ENCODE measurements at regions not wholly inside any gene's neighbourhood (a gene's known extent, or its start where the extent isn't known, plus 50 kb on each side); places are given as distances from the start of the nearest gene placed in this dataset.

DNA sequence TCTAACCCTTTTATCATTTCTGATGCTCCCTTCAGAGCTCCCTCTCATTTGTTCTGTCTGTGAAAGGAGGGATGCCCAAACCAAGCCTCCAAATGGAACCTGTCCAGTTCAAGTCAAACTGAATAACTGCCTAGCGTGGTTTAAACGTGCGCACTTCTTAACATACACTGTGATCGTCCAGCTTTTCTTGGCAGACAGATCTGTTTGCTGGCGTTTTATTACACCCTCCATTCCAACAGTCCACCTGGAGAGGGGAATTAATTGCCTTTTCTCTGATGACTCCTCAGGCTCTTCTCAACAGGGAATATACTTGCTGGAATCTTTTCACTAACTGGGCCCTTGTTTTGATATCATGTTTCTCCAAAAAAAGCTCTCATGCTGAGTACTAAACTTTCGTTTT lies 379.2 kb upstream of the POU3F3 start:
- Histone ChIP-seq H3K9ac (ENCODE audit: insufficient read depth in 1 of 2, low read length in 2 of 2) (no peak overlapping the region), H3K4me3 (no peak overlapping the region), H3K27me3 (ENCODE audit: control insufficient read depth in 3 of 3, insufficient read depth in 3 of 3, low read length in 2 of 3) (no peaks in the 10 kb centered on the region), H3K27ac (ENCODE audit: low read depth in 1 of 2, low read length in 1 of 2) (no peak overlapping the region), H3K4me1 (ENCODE audit: control insufficient read depth in 5 of 5, insufficient read depth in 5 of 5, low read length in 5 of 5) (peaks cover 0 to 6% (median 0%) of the 10 kb centered on the region in 5 donors), H3K36me3 (ENCODE audit: control insufficient read depth in 4 of 4, insufficient read depth in 4 of 4, low read length in 4 of 4) (no peaks in the 10 kb centered on the region), H3K9me3 (ENCODE audit: control insufficient read depth in 4 of 4, insufficient read depth in 3 of 4, low read length in 3 of 4) (no peaks in the 10 kb centered on the region)
- DNase-seq (no peak), ATAC-seq (ENCODE audit: insufficient read depth, low FRiP score) (no peak)
- TF ChIP-seq, protein P1, sequence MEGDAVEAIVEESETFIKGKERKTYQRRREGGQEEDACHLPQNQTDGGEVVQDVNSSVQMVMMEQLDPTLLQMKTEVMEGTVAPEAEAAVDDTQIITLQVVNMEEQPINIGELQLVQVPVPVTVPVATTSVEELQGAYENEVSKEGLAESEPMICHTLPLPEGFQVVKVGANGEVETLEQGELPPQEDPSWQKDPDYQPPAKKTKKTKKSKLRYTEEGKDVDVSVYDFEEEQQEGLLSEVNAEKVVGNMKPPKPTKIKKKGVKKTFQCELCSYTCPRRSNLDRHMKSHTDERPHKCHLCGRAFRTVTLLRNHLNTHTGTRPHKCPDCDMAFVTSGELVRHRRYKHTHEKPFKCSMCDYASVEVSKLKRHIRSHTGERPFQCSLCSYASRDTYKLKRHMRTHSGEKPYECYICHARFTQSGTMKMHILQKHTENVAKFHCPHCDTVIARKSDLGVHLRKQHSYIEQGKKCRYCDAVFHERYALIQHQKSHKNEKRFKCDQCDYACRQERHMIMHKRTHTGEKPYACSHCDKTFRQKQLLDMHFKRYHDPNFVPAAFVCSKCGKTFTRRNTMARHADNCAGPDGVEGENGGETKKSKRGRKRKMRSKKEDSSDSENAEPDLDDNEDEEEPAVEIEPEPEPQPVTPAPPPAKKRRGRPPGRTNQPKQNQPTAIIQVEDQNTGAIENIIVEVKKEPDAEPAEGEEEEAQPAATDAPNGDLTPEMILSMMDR (IDR thresholded peaks at IDR 0.05; ENCODE audit: control extremely low read depth, extremely low read depth), result no peak
- 83 to 92% methylated on average over 6 of the region's 6 CpGs for WGBS, 2 donors

DNA sequence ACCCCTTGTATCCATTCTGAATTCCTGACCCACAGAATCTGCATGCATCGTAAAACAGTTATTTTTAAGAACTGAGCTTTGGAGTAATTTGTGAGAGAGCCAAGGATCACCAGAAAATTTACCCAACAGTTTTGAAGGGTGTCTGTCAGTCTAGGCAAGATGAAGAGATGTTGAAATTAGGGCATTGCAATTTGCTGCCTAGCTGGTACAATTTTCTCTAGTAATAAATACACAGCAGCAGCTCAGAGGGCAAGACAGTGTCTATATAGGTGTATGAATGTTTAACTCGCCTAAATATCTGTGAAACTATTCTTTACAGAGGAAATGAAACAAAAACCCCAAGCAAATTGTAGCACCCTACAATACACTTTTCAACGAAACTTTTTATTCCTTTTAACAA lies 377.8 kb upstream of the POU3F3 start:
- 65 to 88% methylated on average over 3 of the region's 3 CpGs for WGBS, 2 donors
- Histone ChIP-seq H3K4me3 (no peak overlapping the region), H3K36me3 (ENCODE audit: control insufficient read depth in 4 of 4, insufficient read depth in 4 of 4, low read length in 4 of 4) (no peaks in the 10 kb centered on the region), H3K9ac (ENCODE audit: insufficient read depth in 1 of 2, low read length in 2 of 2) (no peak overlapping the region), H3K4me1 (ENCODE audit: control insufficient read depth in 5 of 5, insufficient read depth in 5 of 5, low read length in 5 of 5) (no peaks in the 10 kb centered on the region), H3K27ac (ENCODE audit: low read depth in 1 of 2, low read length in 1 of 2) (no peak overlapping the region), H3K9me3 (ENCODE audit: control insufficient read depth in 4 of 4, insufficient read depth in 3 of 4, low read length in 3 of 4) (peaks cover 0 to 2% (median 0%) of the 10 kb centered on the region in 4 donors), H3K27me3 (ENCODE audit: control insufficient read depth in 3 of 3, insufficient read depth in 3 of 3, low read length in 2 of 3) (no peaks in the 10 kb centered on the region)
- no peak for DNase-seq
- TF ChIP-seq, protein P1 (IDR thresholded peaks at IDR 0.05; ENCODE audit: control extremely low read depth, extremely low read depth), result no peak
- no peak for ATAC-seq (ENCODE audit: insufficient read depth, low FRiP score)

DNA sequence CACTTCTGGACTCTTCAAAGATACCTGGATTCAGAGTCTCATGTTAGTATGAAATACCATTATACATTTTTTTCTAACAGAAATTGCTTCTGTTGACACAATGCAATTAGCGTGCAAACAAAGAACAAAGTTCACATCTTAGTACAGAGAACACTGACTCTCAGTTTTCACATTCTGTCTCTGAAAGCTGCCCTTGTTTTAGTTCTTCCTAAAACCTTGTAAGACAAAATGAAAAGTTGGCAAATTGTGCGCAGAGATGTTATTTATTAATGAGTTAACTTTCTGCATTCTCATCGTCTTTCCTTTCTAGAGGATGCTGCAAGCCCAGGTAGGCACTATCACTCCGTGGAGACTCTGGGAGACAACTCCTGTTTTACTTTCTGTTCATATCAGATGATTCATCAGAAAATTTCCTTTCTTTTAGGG lies 377.3 kb upstream of the POU3F3 start:
- 71 to 86% methylated on average over 4 of the region's 4 CpGs for whole genome bisulfite sequencing, 2 donors

More for the DNA sequence above, 377.3 kb upstream of the POU3F3 start:
- H3K27me3 ChIP-seq (ENCODE audit: control insufficient read depth in 3 of 3, insufficient read depth in 3 of 3, low read length in 2 of 3), result no peaks in the 10 kb centered on the region
- TF ChIP-seq, protein P1 (IDR thresholded peaks at IDR 0.05; ENCODE audit: control extremely low read depth, extremely low read depth), result no peak
- no peaks in the 10 kb centered on the region for H3K4me1 ChIP-seq (ENCODE audit: control insufficient read depth in 5 of 5, insufficient read depth in 5 of 5, low read length in 5 of 5)
- no peak overlapping the region for H3K9ac ChIP-seq (ENCODE audit: insufficient read depth in 1 of 2, low read length in 2 of 2)
- ATAC-seq (ENCODE audit: insufficient read depth, low FRiP score) (no peak), DNase-seq (no peak)
- H3K27ac ChIP-seq (ENCODE audit: low read depth in 1 of 2, low read length in 1 of 2), result no peak overlapping the region
- H3K9me3 ChIP-seq (ENCODE audit: control insufficient read depth in 4 of 4, insufficient read depth in 3 of 4, low read length in 3 of 4), result peaks cover 0 to 2% (median 0%) of the 10 kb centered on the region in 4 donors
- H3K4me3 ChIP-seq, result no peak overlapping the region
- H3K36me3 ChIP-seq (ENCODE audit: control insufficient read depth in 4 of 4, insufficient read depth in 4 of 4, low read length in 4 of 4), result no peaks in the 10 kb centered on the region
